Mammary epithelial cell (primary cell): ENCODE measurements at regions not wholly inside any gene's neighbourhood (a gene's known extent, or its start where the extent isn't known, plus 50 kb on each side); places are given as distances from the start of the nearest gene placed in this dataset.

ENCODE experiments used
- EZH2 ChIP-seq: IDR thresholded peaks from 2 replicates; pipeline ENCODE4 v1.6.1; 2012; ENCODE audit warnings: low read length, inconsistent platforms, borderline replicate concordance
- TF ChIP-seq, protein P1 (sequence below), 2 donors: IDR thresholded peaks in 1 of 2; conservative IDR thresholded peaks in 1 of 2; 2 replicates each; pipeline ENCODE4 v1.5.1; 2011 to 2012; ENCODE audit warnings: inconsistent platforms in 2 of 2, low read length in 2 of 2, mild to moderate bottlenecking in 2 of 2, control low read depth in 1 of 2, low read depth in 1 of 2; ENCODE audit not compliant: insufficient read depth in 1 of 2; ENCODE audit errors: extremely low read depth in 1 of 2

DNA sequence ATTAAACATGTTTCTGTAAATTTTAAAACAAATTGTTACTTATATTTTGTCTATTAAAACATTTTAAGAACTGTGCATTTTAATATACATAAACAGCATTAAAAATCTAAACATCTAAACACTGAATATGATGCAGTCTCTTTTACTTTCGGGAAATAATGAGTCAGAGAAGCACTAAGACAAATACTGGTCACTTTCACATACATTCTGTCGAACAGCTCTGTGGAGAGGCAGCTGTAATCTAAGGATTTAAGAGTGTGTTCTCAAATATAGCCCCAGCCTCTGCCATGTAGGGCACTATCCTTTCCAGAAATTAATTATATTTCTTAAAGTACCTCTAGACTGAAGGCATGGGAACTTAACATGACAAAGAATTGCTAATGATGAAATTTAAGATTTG, 89.6 kb upstream of the PTGFR start:
- TF ChIP-seq, protein P1, sequence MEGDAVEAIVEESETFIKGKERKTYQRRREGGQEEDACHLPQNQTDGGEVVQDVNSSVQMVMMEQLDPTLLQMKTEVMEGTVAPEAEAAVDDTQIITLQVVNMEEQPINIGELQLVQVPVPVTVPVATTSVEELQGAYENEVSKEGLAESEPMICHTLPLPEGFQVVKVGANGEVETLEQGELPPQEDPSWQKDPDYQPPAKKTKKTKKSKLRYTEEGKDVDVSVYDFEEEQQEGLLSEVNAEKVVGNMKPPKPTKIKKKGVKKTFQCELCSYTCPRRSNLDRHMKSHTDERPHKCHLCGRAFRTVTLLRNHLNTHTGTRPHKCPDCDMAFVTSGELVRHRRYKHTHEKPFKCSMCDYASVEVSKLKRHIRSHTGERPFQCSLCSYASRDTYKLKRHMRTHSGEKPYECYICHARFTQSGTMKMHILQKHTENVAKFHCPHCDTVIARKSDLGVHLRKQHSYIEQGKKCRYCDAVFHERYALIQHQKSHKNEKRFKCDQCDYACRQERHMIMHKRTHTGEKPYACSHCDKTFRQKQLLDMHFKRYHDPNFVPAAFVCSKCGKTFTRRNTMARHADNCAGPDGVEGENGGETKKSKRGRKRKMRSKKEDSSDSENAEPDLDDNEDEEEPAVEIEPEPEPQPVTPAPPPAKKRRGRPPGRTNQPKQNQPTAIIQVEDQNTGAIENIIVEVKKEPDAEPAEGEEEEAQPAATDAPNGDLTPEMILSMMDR (conservative IDR thresholded peaks at IDR 0.05 in 1 of 2, IDR thresholded peaks at IDR 0.05 in 1 of 2; ENCODE audit: extremely low read depth in 1 of 2, insufficient read depth in 1 of 2, low read depth in 1 of 2, low read length in 2 of 2), result no peak
- TF ChIP-seq EZH2, result no peak
